ENCODE measurements at regions not wholly inside any gene's neighbourhood (a gene's known extent, or its start where the extent isn't known, plus 50 kb on each side); places are given as distances from the start of the nearest gene placed in this dataset.

DNA sequence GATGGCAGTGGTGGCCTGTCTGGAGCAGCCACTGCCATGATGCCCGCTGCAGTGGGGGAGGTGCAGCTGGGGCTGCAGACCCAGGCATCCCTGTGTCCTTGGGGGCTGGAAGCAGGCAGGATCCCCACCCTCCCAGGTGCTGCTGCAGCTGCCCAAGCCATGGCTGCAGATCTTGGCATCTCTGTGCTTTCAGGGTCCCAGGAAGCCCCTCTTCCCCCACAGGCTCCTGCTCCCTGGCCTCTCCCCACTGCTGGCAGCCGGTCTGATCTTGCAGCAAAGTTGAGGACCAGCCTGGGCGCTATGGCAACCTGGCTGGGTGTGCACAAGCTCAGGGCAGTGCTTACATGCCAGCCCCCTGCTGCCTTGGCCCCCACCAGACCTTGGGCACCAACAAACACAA is 78.5 kb downstream of the SAMD9 start:
- TF ChIP-seq, protein P1, sequence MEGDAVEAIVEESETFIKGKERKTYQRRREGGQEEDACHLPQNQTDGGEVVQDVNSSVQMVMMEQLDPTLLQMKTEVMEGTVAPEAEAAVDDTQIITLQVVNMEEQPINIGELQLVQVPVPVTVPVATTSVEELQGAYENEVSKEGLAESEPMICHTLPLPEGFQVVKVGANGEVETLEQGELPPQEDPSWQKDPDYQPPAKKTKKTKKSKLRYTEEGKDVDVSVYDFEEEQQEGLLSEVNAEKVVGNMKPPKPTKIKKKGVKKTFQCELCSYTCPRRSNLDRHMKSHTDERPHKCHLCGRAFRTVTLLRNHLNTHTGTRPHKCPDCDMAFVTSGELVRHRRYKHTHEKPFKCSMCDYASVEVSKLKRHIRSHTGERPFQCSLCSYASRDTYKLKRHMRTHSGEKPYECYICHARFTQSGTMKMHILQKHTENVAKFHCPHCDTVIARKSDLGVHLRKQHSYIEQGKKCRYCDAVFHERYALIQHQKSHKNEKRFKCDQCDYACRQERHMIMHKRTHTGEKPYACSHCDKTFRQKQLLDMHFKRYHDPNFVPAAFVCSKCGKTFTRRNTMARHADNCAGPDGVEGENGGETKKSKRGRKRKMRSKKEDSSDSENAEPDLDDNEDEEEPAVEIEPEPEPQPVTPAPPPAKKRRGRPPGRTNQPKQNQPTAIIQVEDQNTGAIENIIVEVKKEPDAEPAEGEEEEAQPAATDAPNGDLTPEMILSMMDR (IDR thresholded peaks at IDR 0.05 in 8 of 11, conservative IDR thresholded peaks at IDR 0.05 in 3 of 11) = no peak
- TF ChIP-seq POLR2A (IDR thresholded peaks at IDR 0.05) (no peak), POLR2AphosphoS5 (IDR thresholded peaks at IDR 0.05) (no peak)
